ENCODE measurements at regions not wholly inside any gene's neighbourhood (a gene's known extent, or its start where the extent isn't known, plus 50 kb on each side); places are given as distances from the start of the nearest gene placed in this dataset.
A peak's percentile ranks its signal among the peaks of the same experiment; 100 is the strongest.

DNA sequence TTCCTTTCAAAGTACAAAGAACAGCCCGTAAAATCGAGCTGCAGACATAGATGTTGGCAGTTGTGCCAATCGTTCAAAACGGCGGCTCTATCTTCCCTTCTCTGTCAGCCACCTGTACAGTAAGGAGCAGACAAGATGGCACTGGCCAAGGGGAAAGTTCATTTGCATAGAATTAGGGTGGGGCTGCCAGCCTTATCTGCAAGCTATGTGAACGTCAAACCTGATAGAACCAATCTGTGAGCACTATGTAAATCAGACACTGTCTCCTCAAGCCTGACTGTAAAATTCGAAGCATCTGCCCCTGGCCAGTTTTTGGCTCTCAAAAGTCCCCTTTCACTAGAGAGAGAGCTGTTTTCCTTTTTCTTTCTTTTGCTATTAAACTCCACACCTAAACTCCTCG, 374.5 kb downstream of the EPM2A start:
- Histone ChIP-seq H3K79me2 (replicated peaks; ENCODE audit: insufficient read depth) (no peaks in the 10 kb centered on the region), H4K20me1 (replicated peaks; ENCODE audit: insufficient read depth) (no peaks in the 10 kb centered on the region), H3K27ac (ENCODE audit: low read depth) (no peak overlapping the region), H3K4me2 (no peak overlapping the region), H3K9me2 (ENCODE audit: insufficient read depth) (no peaks in the 10 kb centered on the region), H3F3A (replicated peaks; ENCODE audit: low read depth) (no peaks in the 10 kb centered on the region), H3K4me1 (ENCODE audit: insufficient read depth) (no peaks in the 10 kb centered on the region), H2AFZ (no peak overlapping the region; the same call in 1 of the 2 replicates), H3K27me3 (ENCODE audit: insufficient read depth) (no peaks in the 10 kb centered on the region), H3K36me3 (ENCODE audit: insufficient read depth) (no peaks in the 10 kb centered on the region), H3K4me3 (no peak overlapping the region)
- no peaks in the 10 kb centered on the region; the same call in 2 of the 3 replicates for H3K9me3 Mint-ChIP-seq
- ATAC-seq = no peak; the same call in 2 of the 3 replicates
- H3K27ac Mint-ChIP-seq = no peak overlapping the region
- no peaks in the 10 kb centered on the region for H3K4me1 Mint-ChIP-seq
- no peaks in the 10 kb centered on the region for H3K36me3 Mint-ChIP-seq (ENCODE audit: low read depth)
- no peaks in the 10 kb centered on the region for H3K27me3 Mint-ChIP-seq (ENCODE audit: insufficient read depth, low read depth, poor library complexity)
- no peak overlapping the region for H3K4me3 Mint-ChIP-seq
- DNase-seq (ENCODE audit: low spot score) = peak; percentile 10
- TF ChIP-seq EZH2phosphoT487 (IDR thresholded peaks at IDR 0.05; ENCODE audit: unreplicated experiment) = no peak
- TF ChIP-seq EZH2 (IDR thresholded peaks at IDR 0.05; ENCODE audit: low read depth, unreplicated experiment) = no peak
- no peak for TF ChIP-seq CREB1 (CRISPR knock-in tag; IDR thresholded peaks at IDR 0.05; ENCODE audit: low read depth)
- TF ChIP-seq, protein P1, sequence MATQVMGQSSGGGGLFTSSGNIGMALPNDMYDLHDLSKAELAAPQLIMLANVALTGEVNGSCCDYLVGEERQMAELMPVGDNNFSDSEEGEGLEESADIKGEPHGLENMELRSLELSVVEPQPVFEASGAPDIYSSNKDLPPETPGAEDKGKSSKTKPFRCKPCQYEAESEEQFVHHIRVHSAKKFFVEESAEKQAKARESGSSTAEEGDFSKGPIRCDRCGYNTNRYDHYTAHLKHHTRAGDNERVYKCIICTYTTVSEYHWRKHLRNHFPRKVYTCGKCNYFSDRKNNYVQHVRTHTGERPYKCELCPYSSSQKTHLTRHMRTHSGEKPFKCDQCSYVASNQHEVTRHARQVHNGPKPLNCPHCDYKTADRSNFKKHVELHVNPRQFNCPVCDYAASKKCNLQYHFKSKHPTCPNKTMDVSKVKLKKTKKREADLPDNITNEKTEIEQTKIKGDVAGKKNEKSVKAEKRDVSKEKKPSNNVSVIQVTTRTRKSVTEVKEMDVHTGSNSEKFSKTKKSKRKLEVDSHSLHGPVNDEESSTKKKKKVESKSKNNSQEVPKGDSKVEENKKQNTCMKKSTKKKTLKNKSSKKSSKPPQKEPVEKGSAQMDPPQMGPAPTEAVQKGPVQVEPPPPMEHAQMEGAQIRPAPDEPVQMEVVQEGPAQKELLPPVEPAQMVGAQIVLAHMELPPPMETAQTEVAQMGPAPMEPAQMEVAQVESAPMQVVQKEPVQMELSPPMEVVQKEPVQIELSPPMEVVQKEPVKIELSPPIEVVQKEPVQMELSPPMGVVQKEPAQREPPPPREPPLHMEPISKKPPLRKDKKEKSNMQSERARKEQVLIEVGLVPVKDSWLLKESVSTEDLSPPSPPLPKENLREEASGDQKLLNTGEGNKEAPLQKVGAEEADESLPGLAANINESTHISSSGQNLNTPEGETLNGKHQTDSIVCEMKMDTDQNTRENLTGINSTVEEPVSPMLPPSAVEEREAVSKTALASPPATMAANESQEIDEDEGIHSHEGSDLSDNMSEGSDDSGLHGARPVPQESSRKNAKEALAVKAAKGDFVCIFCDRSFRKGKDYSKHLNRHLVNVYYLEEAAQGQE (IDR thresholded peaks at IDR 0.05; ENCODE audit: unreplicated experiment) = no peak
- TF ChIP-seq, protein P2, sequence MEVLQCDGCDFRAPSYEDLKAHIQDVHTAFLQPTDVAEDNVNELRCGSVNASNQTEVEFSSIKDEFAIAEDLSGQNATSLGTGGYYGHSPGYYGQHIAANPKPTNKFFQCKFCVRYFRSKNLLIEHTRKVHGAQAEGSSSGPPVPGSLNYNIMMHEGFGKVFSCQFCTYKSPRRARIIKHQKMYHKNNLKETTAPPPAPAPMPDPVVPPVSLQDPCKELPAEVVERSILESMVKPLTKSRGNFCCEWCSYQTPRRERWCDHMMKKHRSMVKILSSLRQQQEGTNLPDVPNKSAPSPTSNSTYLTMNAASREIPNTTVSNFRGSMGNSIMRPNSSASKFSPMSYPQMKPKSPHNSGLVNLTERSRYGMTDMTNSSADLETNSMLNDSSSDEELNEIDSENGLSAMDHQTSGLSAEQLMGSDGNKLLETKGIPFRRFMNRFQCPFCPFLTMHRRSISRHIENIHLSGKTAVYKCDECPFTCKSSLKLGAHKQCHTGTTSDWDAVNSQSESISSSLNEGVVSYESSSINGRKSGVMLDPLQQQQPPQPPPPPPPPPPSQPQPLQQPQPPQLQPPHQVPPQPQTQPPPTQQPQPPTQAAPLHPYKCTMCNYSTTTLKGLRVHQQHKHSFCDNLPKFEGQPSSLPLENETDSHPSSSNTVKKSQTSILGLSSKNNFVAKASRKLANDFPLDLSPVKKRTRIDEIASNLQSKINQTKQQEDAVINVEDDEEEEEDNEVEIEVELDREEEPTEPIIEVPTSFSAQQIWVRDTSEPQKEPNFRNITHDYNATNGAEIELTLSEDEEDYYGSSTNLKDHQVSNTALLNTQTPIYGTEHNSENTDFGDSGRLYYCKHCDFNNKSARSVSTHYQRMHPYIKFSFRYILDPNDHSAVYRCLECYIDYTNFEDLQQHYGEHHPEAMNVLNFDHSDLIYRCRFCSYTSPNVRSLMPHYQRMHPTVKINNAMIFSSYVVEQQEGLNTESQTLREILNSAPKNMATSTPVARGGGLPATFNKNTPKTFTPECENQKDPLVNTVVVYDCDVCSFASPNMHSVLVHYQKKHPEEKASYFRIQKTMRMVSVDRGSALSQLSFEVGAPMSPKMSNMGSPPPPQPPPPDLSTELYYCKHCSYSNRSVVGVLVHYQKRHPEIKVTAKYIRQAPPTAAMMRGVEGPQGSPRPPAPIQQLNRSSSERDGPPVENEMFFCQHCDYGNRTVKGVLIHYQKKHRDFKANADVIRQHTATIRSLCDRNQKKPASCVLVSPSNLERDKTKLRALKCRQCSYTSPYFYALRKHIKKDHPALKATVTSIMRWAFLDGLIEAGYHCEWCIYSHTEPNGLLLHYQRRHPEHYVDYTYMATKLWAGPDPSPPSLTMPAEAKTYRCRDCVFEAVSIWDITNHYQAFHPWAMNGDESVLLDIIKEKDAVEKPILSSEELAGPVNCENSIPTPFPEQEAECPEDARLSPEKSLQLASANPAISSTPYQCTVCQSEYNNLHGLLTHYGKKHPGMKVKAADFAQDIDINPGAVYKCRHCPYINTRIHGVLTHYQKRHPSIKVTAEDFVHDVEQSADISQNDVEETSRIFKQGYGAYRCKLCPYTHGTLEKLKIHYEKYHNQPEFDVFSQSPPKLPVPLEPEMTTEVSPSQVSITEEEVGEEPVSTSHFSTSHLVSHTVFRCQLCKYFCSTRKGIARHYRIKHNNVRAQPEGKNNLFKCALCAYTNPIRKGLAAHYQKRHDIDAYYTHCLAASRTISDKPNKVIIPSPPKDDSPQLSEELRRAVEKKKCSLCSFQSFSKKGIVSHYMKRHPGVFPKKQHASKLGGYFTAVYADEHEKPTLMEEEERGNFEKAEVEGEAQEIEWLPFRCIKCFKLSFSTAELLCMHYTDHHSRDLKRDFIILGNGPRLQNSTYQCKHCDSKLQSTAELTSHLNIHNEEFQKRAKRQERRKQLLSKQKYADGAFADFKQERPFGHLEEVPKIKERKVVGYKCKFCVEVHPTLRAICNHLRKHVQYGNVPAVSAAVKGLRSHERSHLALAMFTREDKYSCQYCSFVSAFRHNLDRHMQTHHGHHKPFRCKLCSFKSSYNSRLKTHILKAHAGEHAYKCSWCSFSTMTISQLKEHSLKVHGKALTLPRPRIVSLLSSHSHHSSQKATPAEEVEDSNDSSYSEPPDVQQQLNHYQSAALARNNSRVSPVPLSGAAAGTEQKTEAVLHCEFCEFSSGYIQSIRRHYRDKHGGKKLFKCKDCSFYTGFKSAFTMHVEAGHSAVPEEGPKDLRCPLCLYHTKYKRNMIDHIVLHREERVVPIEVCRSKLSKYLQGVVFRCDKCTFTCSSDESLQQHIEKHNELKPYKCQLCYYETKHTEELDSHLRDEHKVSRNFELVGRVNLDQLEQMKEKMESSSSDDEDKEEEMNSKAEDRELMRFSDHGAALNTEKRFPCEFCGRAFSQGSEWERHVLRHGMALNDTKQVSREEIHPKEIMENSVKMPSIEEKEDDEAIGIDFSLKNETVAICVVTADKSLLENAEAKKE (CRISPR knock-in tag; IDR thresholded peaks at IDR 0.05) = no peak
- no peak for TF ChIP-seq POLR2AphosphoS5 (IDR thresholded peaks at IDR 0.05; ENCODE audit: low read depth)
- no peak for TF ChIP-seq JUNB (IDR thresholded peaks at IDR 0.05; ENCODE audit: unreplicated experiment)
- no peak for TF ChIP-seq ZNF331 (CRISPR knock-in tag; IDR thresholded peaks at IDR 0.05; ENCODE audit: low read depth)
- TF ChIP-seq, protein P3, sequence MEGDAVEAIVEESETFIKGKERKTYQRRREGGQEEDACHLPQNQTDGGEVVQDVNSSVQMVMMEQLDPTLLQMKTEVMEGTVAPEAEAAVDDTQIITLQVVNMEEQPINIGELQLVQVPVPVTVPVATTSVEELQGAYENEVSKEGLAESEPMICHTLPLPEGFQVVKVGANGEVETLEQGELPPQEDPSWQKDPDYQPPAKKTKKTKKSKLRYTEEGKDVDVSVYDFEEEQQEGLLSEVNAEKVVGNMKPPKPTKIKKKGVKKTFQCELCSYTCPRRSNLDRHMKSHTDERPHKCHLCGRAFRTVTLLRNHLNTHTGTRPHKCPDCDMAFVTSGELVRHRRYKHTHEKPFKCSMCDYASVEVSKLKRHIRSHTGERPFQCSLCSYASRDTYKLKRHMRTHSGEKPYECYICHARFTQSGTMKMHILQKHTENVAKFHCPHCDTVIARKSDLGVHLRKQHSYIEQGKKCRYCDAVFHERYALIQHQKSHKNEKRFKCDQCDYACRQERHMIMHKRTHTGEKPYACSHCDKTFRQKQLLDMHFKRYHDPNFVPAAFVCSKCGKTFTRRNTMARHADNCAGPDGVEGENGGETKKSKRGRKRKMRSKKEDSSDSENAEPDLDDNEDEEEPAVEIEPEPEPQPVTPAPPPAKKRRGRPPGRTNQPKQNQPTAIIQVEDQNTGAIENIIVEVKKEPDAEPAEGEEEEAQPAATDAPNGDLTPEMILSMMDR (conservative IDR thresholded peaks at IDR 0.05; ENCODE audit: low read depth in 2 of 2) = no peak

Data from GM23338 (cell line).